Lower leg skin (tissue), 4 donors: ENCODE measurements at regions not wholly inside any gene's neighbourhood (a gene's known extent, or its start where the extent isn't known, plus 50 kb on each side); places are given as distances from the start of the nearest gene placed in this dataset.

Experiments used
- DNase-seq, 2 donors: peaks; one replicate each; pipeline ENCODE4 v3.0.0-alpha.2; 2019; ENCODE audit warnings: low spot score in 2 of 2
- H3K4me3 ChIP-seq: fragments of 200-600 bp; sonication (generic); 2 replicates; pipeline ENCODE4 v1.5.1; 2017; ENCODE audit warnings: mild to moderate bottlenecking, low read depth; ENCODE audit not compliant: poor library complexity, severe bottlenecking
- POLR2A ChIP-seq, 2 donors: fragments of 450-650 bp; IDR thresholded peaks; one replicate each; pipeline ENCODE4 v1.6.1; 2016 to 2017; ENCODE audit warnings: antibody characterized with exemption in 2 of 2, mild to moderate bottlenecking in 1 of 2, moderate library complexity in 1 of 2
- WGBS, 2 donors: methylation state at CpG; one replicate each; pipeline ENCODE4 v1.1.5; 2018; 5-methylcytosine and 5-hydroxymethylcytosine counted together
- intact Hi-C: fragments of 100-400 bp; cut with DNase I; formaldehyde crosslinking; loops from one replicate; pipeline ENCODE4 v1.15.0; 2023; ENCODE audit warnings: low total_unique reads
- TF ChIP-seq, protein P1 (sequence below), 3 donors: fragments of 450-650 bp; IDR thresholded peaks; one replicate each; pipeline ENCODE4 v1.5.1; 2016; ENCODE audit warnings: antibody characterized with exemption in 3 of 3, mild to moderate bottlenecking in 3 of 3, moderate library complexity in 2 of 3

DNA sequence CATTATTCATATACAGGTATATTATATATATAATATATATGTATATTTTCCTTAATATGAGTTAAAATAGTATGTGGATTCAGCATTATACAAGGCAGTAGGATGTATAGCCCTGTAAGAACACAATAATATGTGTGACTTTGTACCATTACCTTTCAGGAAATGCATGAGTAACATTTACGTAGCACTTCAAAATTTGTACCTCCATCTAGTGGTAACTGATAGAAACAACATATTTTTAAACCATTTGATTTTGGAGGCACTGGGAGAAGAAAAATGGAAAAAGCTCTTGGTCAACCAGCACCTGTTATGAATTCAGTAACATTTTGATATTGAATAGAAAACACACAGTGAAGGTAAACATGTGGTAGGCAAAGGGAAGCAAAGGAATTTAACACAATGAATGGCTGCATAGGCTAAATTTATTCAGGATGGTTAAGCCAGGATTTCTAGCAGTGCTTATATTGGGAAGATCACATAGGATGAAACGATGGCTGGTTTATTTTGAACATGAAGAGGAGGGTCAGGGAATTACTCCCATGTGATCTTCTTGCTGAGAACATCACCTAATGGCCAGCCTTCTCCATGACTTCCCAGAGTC, 565.5 kb downstream of the CCDC85A start:
- DNase-seq = no peak
- intact Hi-C loops = loop anchor here (5.0 kb wide), 1 partner anchor 567 kb away; the partner anchor contains the start of gene CCDC85A
- TF ChIP-seq, protein P1, sequence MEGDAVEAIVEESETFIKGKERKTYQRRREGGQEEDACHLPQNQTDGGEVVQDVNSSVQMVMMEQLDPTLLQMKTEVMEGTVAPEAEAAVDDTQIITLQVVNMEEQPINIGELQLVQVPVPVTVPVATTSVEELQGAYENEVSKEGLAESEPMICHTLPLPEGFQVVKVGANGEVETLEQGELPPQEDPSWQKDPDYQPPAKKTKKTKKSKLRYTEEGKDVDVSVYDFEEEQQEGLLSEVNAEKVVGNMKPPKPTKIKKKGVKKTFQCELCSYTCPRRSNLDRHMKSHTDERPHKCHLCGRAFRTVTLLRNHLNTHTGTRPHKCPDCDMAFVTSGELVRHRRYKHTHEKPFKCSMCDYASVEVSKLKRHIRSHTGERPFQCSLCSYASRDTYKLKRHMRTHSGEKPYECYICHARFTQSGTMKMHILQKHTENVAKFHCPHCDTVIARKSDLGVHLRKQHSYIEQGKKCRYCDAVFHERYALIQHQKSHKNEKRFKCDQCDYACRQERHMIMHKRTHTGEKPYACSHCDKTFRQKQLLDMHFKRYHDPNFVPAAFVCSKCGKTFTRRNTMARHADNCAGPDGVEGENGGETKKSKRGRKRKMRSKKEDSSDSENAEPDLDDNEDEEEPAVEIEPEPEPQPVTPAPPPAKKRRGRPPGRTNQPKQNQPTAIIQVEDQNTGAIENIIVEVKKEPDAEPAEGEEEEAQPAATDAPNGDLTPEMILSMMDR (IDR thresholded peaks at IDR 0.05) = no peak
- TF ChIP-seq POLR2A (IDR thresholded peaks at IDR 0.05) = no peak
- no peak overlapping the region for H3K4me3 ChIP-seq
- WGBS, 2 donors = 28 to 29% methylated on average over 2 of the region's 2 CpGs

DNA sequence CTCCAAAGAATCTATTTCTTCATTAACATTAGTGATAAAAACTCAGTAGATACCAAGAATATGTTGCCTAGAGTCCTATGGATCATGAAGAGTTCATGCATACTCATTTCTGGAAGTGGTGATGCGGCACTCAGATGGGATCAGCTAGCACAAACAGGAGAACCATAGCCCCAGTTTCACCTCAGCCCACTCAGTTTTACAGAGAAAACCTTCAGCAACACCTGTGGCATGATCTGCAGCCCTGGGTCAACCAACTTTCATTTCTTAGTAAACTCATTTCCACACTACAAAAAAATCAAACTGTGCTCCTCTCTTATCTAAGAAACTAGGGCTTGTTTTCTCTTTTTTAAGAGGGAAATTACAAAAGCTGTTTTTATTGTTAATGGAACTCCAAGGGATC, 569.4 kb downstream of the CCDC85A start:
- WGBS, 2 donors = 91 to 95% methylated on average over 1 of the region's 1 CpG
- intact Hi-C loops = no loop called here
- no peak overlapping the region for H3K4me3 ChIP-seq
- no peak for TF ChIP-seq POLR2A (IDR thresholded peaks at IDR 0.05)
- TF ChIP-seq, protein P1 (IDR thresholded peaks at IDR 0.05) = no peak
- DNase-seq = no peak

DNA sequence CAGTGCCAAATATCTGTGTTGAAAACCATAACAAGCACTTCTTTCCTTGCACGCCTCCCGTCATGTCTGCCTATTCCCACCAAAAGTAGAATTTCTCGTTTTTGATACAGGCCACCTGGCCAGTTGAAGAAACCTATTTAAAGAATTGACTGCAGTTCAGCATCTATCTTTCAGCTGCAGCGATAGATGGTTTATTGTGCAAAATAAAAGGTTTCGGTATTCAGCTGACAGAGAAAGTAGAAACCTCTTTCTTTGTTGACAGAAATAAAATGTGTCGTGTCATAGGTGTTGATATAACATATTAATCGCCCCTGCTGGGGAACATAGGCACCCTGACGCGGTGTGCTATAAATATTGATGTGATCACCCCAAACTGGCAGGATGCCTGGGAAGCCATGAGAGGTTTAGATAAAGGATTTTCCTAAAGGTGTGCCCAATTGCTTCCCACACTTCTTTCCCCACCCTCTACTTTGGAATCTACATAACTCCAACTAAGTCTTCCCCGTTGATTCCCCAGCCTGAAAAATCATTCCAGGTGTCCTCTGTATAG, 570.4 kb downstream of the CCDC85A start:
- TF ChIP-seq, protein P1 (IDR thresholded peaks at IDR 0.05) = no peak
- no peak for TF ChIP-seq POLR2A (IDR thresholded peaks at IDR 0.05)
- DNase-seq = no peak
- intact Hi-C loops = no loop called here
- H3K4me3 ChIP-seq = no peak overlapping the region
- whole genome bisulfite sequencing, 2 donors = 75 to 77% methylated on average over 10 of the region's 10 CpGs

DNA sequence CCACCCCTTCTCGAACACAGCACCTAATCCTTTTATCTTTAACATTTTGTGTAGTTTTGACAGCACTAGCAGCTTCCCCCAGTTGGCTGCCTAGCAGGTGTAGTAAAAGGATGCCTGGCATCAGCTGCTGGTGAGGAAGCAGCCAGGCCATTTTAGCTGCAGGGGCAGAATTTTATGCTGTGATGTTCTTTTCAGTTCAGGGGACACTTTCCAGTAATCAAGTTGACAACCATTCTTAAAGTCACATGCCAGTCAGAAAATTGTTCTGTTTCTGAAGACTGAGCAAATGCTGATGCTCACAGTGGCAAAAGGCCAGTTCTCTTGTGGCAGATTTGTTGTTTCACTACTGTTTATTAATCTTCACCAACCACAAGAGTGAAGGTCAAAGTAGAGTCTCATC, 570.8 kb downstream of the CCDC85A start:
- TF ChIP-seq POLR2A (IDR thresholded peaks at IDR 0.05) = no peak
- TF ChIP-seq, protein P1 (IDR thresholded peaks at IDR 0.05) = no peak
- intact Hi-C loops = no loop called here
- no peak overlapping the region for H3K4me3 ChIP-seq
- 84 to 94% methylated on average over 1 of the region's 1 CpG for WGBS, 2 donors
- DNase-seq = no peak

DNA sequence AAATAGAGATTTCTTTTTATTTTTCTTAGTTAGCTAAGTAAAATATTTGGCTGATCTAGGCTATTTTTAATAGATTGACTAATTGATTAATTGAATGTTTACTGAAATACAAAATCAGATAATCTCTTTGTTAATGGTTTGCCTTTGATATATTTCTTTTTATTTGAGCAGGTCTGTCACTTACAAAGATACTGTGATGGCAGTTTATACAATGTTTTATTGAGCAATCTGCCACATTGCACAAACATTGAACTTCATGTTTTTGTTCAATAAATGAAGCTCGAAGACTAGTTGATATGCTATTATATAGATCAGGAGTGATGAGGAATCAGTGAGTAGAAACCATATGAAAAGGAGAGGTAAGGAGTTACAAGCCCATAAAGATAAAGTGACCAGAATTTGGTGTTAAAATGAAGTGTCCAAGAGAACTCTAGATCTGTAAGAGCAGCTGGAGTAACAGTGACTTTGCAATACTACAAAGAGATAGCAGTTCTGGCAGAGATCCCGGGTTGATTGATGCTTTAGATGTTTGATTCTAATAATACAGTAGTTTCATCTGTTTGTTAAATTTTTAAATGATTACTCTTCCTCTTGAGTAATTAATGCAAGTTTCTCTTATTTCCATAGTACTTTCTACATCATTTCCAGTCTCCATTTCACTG, 574.2 kb downstream of the CCDC85A start:
- DNase-seq = no peak
- intact Hi-C loops = no loop called here
- H3K4me3 ChIP-seq = no peak overlapping the region
- 76 to 78% methylated on average over 2 of the region's 2 CpGs for WGBS, 2 donors
- TF ChIP-seq, protein P1 (IDR thresholded peaks at IDR 0.05) = no peak
- no peak for TF ChIP-seq POLR2A (IDR thresholded peaks at IDR 0.05)
